HG02852 (cell line): ENCODE measurements at regions not wholly inside any gene's neighbourhood (a gene's known extent, or its start where the extent isn't known, plus 50 kb on each side); places are given as distances from the start of the nearest gene placed in this dataset.

Experiments used
- ATAC-seq: cut with Tn5 transposase; IDR thresholded peaks from one replicate; pipeline ENCODE4 v1.9.1; 2021; ENCODE audit warnings: mild to moderate bottlenecking, moderate library complexity; ENCODE audit not compliant: unreplicated experiment

- ATAC-seq = no peak
These were observed 687.7 kb upstream of the MARCKS start for GRCh38 chr6:113169484-113169883.

GRCh38 chr6:113170454-113170853, 686.7 kb upstream of the MARCKS start:
- ATAC-seq = no peak

- no peak for ATAC-seq
These were observed 685.3 kb upstream of the MARCKS start for GRCh38 chr6:113171882-113172281.

- no peak for ATAC-seq
These were observed 684.6 kb upstream of the MARCKS start for GRCh38 chr6:113172531-113172966.

- ATAC-seq = no peak
These were observed 678.8 kb upstream of the MARCKS start for GRCh38 chr6:113178349-113178748.

GRCh38 chr6:113181164-113181563, 676.0 kb upstream of the MARCKS start:
- ATAC-seq = no peak

GRCh38 chr6:113182370-113183141, 674.6 kb upstream of the MARCKS start:
- ATAC-seq = no peak

GRCh38 chr6:113184291-113184690, 672.9 kb upstream of the MARCKS start:
- ATAC-seq = no peak

- ATAC-seq = no peak
These were observed 672.4 kb upstream of the MARCKS start for GRCh38 chr6:113184736-113185135.

GRCh38 chr6:113185299-113185698, 671.8 kb upstream of the MARCKS start:
- ATAC-seq = no peak

GRCh38 chr6:113187661-113188060, 669.5 kb upstream of the MARCKS start:
- ATAC-seq = no peak

GRCh38 chr6:113188962-113189361, 668.2 kb upstream of the MARCKS start:
- no peak for ATAC-seq

- ATAC-seq = no peak
These were observed 667.0 kb upstream of the MARCKS start for GRCh38 chr6:113190170-113190569.

- no peak for ATAC-seq
These were observed 663.1 kb upstream of the MARCKS start for GRCh38 chr6:113194090-113194489.

- no peak for ATAC-seq
These were observed 654.1 kb upstream of the MARCKS start for GRCh38 chr6:113202852-113203714.

GRCh38 chr6:113203715-113204110, 653.4 kb upstream of the MARCKS start:
- no peak for ATAC-seq

GRCh38 chr6:113205553-113205952, 651.6 kb upstream of the MARCKS start:
- ATAC-seq = no peak

GRCh38 chr6:113208726-113209125, 648.4 kb upstream of the MARCKS start:
- ATAC-seq = no peak

- no peak for ATAC-seq
These were observed 647.8 kb upstream of the MARCKS start for GRCh38 chr6:113209315-113209714.

- ATAC-seq = no peak
These were observed 646.0 kb upstream of the MARCKS start for GRCh38 chr6:113211170-113211569.

GRCh38 chr6:113219783-113220182, 637.4 kb upstream of the MARCKS start:
- ATAC-seq = no peak

GRCh38 chr6:113220832-113221231, 636.3 kb upstream of the MARCKS start:
- no peak for ATAC-seq
